ENCODE measurements at regions not wholly inside any gene's neighbourhood (a gene's known extent, or its start where the extent isn't known, plus 50 kb on each side); places are given as distances from the start of the nearest gene placed in this dataset.

DNA sequence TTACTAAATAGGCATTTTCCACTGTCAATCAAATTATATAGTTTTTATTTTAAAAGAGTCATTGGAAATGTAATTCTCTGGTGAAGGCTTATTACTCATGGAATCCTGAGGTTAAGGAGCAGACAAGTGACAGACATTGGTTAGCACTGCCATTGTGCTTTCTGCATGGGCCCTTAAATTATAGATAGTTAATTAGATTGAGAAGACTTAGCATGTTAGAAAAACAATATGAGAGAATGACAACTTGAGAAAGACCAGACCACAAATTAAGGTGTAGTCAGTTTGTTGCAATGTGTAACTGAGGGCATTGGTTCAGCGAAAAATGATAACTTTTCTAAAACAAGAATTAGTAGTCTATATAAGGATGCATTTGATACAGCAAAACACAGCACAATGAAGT, 195.5 kb downstream of the SLITRK6 start:
- TF ChIP-seq, protein P1, sequence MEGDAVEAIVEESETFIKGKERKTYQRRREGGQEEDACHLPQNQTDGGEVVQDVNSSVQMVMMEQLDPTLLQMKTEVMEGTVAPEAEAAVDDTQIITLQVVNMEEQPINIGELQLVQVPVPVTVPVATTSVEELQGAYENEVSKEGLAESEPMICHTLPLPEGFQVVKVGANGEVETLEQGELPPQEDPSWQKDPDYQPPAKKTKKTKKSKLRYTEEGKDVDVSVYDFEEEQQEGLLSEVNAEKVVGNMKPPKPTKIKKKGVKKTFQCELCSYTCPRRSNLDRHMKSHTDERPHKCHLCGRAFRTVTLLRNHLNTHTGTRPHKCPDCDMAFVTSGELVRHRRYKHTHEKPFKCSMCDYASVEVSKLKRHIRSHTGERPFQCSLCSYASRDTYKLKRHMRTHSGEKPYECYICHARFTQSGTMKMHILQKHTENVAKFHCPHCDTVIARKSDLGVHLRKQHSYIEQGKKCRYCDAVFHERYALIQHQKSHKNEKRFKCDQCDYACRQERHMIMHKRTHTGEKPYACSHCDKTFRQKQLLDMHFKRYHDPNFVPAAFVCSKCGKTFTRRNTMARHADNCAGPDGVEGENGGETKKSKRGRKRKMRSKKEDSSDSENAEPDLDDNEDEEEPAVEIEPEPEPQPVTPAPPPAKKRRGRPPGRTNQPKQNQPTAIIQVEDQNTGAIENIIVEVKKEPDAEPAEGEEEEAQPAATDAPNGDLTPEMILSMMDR (IDR thresholded peaks at IDR 0.05), result no peak
- TF ChIP-seq POLR2A (IDR thresholded peaks at IDR 0.05), result no peak
- no peak for TF ChIP-seq EP300 (IDR thresholded peaks at IDR 0.05)

All from tibial nerve (tissue), 4 donors.